HG03066 (cell line): ENCODE measurements at regions not wholly inside any gene's neighbourhood (a gene's known extent, or its start where the extent isn't known, plus 50 kb on each side); places are given as distances from the start of the nearest gene placed in this dataset.
A peak's percentile ranks its signal among the peaks of the same experiment; 100 is the strongest.

Experiments used
- ATAC-seq: cut with Tn5 transposase; IDR thresholded peaks from one replicate; pipeline ENCODE4 v1.9.1; 2021; ENCODE audit warnings: low read depth; ENCODE audit not compliant: unreplicated experiment

DNA sequence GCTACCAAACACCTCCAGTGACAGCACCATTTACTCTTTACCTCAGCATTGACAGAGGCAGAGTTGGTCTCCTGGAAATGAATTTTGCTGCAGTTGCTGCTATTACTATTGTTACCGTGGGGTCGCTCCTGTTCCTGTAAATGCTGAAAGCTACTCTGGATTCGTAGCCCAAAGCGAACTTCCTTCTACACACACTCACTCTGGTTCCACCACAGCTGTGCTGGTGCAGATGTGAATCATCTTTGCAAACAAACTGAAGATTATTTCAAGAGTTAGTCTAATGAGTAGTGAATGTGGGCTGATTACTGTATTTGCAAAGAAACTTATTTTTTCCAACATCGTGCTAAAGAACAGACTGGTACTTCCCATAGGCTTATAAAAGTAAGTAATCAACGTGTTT lies 304.0 kb downstream of the LPIN1 start:
- ATAC-seq: no peak

DNA sequence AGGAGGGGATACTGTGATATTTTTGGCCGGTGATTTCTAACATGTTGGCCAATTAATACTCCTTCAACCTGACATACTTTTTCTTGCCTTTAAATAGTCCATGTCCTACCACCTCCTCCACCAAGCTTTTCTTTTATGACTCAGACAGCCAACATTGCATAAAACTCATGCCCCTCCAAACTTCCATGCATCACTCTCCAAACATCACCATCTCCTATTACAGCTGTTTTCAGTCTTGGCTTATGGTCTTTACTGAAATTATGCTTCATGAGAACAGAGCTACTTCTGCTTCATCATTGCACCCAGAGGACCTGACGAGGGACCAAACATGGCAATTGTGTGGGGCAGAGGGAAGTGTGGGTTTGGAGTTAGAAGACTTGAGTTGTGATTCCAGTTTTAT lies 305.4 kb downstream of the LPIN1 start:
- ATAC-seq: no peak

DNA sequence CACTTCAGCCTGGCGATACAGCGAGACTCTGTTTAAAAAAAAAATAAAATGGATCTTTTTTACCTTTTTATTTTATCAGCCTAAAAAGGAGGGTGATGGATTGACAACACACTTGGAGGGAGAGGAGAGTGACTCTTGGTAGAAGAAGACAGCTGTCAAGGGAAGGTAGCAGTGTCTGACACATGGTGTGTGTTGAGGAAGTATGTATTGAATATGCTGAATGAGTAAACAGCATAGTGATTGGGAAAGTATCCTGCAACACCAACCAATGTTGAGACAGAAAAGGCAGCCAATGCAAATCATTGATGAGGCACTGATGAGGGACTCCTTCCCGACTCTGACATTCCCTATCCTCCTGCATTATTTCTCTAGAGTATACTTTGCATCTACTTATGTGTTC lies 306.4 kb downstream of the LPIN1 start:
- no peak for ATAC-seq

DNA sequence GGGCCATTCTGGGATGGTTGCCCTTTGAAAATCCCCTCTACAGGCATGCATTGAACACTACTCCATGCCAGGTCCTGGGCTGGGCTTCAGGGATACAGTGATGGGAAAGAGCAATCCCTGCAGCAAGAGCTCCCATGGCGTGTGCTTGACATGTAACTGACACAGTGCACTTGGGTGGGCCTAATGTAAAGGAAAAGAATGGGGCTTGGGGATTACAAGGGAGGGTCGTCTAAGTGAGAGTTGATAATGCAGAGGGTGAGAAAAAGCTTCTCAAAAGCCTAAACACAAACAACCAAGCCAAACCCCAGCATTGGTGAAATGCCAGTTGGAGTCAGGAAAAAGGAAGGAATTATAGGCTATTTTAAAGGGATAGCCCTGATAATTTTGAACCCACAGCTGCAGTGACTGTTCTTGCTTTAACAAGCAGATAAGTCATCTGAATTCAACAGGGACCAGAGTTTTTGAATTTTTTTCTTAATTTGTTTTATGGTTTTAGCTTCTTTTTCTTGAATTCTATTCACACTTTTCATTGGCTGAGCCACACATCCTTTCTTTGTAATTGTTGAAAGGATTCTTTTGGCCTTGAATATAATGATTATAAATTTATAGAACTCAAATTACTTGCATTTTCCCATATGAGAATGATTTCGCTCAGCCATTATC lies 308.7 kb downstream of the LPIN1 start:
- no peak for ATAC-seq

DNA sequence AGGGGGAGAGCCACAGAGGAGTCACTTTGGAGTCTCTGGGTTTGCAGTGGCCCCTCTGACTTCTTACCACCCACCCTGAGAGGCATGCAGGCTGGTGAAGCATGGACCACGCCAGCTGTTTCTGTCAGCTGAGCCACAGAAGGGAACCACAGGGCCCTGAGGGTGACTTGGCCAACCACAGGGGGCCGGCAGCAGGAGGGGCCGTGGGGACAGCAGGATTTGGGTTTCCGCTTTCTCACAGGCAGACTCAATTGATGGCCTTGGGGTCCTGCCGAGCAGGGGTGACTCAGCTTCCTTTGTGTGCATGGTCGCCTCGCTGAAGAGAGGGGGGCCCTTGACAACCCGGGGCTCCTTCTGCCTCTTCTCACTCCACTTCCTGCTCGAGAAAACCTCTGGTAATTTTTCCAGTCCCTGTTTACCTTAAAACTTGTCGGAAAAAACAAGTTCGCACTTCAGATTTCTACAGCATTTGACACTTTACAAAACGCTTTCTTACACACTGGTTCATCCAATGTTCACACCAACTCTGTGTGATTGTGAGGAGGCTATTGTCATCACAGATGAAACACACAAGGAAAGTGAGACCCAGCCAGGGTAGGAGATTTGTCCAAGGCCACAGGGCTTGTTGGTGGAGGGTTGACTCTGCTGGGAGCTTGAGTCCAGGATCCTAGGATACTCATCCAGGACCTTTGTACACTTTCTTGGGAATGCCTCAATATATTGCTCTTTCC lies 311.2 kb downstream of the LPIN1 start:
- ATAC-seq: peak; percentile 77

DNA sequence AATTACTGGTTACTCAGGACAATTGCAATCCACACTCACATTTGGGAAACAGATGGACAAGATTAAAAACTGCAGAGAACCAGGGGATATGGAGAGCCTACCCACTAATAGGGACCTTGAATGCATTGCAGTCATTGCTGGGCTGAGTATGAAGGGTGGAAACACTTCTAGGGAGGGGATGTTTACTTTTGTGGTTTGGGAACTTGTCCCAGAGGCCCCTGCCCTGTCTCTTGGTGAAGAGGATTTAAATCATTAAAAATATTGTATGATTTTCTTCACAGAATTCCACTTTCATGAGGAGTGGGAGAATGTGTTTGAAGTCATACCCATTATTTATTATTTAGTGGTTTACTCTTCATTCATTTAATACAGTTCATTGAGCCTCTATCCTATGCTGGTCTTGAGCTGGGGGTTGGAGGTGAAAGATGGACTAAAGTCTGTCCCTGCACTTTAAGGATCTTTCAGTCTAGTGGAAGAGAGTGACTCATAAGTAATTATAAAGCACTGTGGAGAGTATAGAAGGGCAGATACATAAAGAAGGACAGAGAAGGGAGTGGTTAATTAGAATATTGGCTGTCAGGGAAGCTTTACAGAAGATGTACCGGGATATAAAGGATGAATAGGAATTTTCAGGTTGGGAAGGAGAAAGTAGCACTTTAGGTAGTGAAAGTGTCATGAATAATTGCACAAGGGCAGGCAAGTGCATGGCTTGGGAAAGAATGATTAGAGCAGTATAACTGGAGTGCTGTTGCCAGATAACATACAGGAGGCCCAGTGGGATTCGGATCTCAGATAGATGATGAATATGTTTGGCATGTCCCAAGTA lies 313.4 kb downstream of the LPIN1 start:
- no peak for ATAC-seq

DNA sequence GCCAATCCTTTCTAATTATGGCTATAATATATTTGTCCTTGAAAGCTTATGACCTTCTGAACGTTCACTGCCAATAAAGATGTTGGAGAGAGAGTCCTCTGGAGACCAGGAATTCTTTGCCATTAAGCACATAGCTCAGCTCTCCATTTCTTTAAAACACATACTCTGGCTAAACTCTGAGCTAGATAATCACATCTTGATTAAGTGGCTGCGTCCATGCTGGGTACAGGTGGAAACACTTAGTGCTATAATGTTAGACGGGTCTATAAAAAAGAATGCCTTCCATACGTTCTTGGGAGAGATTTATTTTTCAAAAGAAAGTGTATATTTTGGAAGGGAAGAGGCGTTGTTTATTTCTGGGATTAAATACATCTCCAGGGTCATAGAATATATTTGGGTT lies 314.5 kb downstream of the LPIN1 start:
- no peak for ATAC-seq

DNA sequence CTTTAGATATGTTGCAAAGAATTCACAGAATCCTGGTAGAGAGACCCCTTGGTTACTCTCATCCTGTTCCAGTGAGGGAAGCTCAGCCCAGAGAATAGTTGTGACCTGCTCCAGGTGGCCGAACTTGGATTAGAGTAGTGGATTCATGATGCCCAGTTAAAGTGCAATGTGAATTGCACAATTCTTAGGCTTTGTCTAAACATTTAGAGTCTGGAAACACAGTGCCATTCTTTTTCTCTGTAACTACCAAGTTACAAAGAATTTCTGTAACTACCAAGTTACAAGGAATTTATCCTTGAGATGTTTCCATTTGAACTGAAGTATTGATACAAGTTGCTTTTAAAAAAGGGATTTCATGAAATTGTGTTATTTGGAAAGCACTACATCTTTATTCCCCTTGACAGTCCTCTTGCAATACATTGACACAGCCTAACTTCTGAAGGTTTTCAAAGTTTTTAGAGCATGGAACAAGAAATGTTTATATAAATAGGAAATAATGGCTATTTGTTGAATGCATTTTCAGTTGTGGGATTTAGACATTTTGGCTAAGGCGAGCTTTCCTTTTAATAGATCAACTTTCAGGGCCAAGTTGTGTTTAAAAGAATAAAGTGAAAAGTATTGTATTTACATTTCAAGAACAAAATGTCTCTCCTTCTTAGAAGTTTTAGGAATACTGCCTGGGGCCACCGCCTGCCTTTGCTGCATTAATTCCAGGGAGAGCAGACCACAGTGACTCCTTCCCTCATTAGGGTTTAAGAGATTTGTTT lies 315.0 kb downstream of the LPIN1 start:
- no peak for ATAC-seq

DNA sequence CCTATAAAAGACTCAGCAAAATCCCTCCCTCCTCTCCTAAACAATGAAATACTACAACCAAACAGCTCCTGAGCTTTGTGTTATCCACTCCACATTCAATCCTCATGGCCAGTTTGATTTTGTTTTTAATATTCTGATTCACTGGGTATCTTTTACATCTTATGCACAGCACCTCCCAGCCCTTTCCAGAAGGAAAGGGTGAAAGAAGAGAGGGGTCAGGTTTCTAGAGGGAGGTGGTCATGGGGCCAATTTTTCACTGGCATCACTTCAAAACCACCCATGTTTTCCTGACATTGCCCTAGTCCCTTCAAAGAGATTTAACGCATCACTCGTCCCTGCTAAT lies 315.6 kb downstream of the LPIN1 start:
- ATAC-seq: no peak

DNA sequence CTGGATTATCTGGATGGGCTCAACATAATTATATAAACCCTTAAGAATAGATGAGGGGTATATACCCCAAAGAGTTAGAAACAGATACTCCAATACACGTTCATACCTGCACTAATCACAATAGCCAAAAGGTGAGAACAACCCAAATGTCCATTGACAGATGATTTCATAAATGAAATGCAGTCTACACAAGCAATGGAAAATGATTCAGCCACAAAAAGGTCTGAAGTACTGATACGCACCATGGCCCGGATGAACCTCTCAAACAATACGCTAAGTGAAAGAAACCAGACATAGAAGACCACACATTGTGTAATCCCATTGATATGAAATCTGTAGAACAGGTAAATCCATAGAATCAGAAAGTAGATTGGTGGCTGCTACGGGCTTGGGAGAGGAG lies 316.8 kb downstream of the LPIN1 start:
- ATAC-seq: no peak

DNA sequence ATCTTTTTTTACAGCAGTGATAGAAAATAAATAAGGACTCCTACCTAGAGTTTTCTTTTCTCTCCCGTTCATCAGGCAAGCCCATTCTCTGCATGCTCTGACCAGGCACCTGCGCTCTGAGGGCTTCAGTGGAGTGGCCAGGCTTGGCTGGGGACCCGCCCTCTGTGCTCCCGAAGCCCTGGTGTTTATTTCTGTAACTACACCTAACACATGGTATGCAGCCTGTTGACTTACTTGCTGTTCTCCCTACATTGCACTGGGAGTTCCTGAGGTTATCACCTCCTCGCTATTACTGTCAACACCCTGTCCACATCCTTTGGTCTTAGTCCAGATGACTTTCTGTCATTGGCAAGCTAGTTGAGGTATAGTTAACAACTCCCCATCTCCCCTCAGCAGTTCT lies 317.7 kb downstream of the LPIN1 start:
- no peak for ATAC-seq

DNA sequence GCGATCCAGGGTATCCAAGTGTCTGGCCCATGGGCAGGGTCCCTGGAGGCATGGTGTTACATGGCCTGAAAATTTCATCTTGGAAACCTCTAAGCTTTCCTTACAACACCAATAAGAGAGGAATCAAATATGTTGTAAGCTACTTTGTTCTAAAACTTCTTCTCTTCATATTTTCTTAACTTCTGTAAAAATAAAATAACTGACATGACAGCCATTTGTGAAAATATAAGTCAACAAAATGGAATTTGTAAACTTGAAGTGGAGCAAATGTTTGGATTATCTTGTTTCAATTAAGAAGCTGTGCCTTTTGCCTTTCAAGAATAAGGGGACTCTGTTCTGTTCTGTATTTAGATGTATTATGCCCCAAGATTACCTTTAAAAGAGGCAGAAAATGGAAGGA lies 319.7 kb downstream of the LPIN1 start:
- ATAC-seq: no peak

DNA sequence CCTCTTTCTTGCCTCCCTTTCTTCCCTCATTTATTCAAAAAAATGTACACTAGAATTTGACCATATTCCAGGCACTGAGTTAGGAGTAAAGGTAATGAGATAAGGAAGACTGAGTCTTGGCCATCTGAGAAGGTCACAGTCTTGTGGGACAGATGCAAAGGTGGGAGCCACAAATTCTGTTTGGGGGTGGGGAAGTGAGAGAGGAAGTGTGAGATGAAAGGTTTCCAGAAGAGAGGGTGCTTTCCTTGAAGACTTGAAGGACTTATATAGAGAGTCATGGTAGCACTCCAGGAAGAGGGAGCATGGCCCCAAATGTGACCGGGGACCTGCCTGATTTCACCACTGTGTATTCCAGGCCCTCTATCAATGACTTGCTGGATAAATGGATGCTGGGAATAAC lies 320.6 kb downstream of the LPIN1 start:
- no peak for ATAC-seq

DNA sequence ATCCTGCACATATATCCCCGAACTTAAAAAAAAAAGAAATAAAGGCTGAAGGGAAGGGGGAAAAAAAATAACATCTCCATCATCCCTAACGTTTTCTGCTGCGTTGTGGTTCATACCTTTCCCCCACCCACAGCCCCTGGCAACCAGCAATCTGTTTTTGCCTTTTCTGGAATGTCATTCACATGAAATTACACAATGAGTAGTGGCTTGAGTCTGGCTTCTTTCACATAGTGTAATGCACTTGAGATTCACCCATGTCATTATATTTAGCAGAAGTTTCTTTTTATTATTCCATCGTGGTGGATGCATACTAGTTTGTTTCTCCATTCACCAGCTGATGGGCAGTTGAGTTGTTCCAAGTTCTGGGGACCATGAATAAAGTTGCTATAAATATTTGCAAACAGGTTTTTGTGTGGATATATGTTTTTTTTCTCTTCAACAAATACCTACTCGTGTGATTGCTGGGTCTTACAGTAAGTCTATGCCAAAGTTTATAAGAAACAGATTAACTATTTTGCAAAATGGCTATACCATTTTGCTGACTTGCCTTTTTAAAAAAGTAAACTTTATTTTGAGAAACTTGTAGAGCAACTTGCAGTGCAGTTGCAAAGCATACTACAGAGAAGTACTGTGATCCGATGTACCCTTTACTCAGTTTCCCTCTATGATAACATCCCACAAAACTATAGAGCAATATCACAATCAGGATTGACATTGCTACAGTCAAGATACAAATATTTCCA lies 322.5 kb downstream of the LPIN1 start:
- no peak for ATAC-seq

DNA sequence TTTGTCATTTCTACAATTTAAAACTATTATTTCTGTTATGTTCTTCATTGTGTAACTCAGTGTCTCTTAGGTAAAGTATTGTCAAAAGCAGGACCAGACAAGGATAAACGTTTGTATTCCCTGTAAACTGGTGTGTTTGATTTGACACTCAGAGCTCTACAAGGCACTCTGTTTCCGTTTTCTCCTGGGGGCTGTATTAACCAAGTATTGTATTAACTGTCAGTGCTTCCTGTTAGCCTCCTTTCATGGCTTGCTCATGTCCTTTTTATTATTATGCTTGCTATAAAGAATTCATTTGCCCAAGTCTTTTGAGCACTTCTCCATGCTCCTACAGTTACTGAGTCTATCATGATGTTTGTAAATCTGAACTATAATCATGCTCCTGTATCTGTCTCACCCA lies 323.7 kb downstream of the LPIN1 start:
- ATAC-seq: no peak

DNA sequence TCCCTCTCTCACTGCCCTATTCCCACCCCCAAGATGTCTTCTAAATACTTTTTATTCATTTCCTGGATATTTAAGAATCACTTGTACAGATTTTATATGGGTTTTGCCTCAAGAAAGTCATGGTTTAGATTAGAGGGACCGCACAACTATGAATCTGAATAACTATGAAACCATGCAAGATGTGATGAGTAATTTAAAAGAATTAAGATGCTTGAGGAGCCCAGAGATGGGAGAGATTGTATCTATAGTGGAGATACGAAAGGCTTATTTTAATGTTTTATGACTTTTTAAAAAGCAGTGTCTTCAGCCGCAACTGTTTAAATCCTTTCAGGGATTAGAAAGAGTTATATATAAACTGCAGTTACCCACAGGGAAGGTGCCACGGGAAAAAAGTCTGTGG lies 324.1 kb downstream of the LPIN1 start:
- ATAC-seq: no peak

DNA sequence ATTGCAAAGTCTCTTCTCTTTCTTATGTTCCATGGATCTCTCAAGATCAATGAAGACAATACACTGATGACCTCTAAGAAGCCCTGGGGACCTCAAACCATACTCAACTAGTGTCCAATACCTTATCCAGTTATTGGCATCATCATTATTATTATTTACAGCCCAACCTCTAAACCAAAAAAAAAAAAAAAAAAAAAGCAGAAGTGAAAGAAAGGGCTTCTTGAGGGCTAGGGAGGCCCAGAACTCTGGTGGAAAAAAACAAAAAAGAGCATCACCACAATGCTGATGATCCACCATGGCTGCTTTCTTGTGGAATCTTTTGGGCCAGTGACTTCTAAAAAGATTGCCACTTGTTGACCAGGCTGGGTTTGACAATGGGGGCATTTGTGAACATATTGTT lies 324.9 kb downstream of the LPIN1 start:
- peak; percentile 63 for ATAC-seq

DNA sequence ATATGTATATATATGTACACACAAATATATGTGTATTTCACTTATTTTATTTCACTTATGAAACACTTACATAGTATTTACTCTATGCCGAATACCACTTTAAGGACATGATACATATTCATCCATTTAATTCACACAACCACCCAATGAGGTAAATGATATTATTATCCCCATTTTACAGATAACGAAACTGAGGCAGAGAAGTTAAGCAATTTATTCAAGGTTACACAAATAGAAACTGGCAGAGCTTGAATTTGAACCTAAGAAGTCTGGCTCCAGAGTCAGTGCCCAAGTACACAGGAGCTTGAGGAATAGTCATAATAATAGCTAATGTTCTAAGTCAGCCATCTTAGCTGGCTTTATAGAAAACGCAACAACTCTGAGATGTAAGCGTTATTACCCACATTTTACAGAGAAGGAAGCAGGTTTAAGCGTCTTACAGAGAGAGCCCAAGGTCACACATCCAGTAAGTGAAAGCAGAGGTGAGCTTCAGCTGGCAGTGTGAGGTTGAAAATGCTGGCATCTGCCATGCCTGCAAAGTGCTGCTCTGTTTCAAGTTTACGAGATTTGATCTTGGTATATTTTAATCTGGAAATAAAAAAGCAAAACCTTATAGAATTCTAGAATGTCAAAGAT lies 326.9 kb downstream of the LPIN1 start:
- ATAC-seq: no peak

DNA sequence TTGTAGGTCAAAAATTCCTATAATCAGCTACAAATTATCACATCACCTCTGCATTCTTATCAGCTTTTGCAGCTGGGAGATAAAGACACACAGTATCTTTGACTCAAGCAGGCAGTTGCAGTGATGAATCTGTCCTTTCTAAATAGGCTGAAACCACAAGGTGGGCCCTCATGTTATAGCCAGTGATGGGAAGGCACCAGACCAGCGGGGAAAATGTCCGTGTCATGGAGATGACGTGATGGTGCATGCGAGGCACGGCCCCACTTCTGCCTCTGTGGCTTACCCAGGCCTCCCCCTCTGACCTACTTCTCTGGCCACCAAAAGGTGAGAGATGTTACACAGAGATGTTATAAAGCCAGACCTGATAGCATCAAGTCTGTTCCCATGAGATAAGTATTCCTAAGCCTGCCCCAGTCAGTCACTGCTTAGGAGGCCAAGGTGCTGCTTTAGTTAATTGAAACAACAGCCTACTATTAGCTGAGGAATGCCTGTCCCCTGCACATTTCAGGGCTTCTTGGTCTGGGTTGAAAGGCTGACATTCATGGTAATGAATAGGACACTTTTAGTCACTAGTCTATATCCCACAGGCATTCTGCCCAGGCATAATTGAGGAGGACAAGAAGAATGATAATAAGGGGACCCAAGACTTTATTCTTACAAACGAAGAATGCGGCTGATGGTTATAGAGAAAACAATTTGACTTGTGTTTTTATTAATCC lies 327.9 kb downstream of the LPIN1 start:
- no peak for ATAC-seq
